Natural killer cell (primary cell): ENCODE measurements at regions not wholly inside any gene's neighbourhood (a gene's known extent, or its start where the extent isn't known, plus 50 kb on each side); places are given as distances from the start of the nearest gene placed in this dataset.

Source experiments
- ATAC-seq, 3 donors: fragments of 150-1000 bp in 2 of 3; fragments of 200-7000 bp in 1 of 3; cut with Tn5 transposase; 1 replicate in 1 of 3; 2 replicates in 2 of 3; pipeline ENCODE4 v1.10.0; 2021; ENCODE audit warnings: mild to moderate bottlenecking in 2 of 3, moderate library complexity in 2 of 3
- DNase-seq, 2 donors: peaks; one replicate each; pipeline versions ENCODE4 v3.0.0 to v3.0.0-alpha.2; 2013 to 2021; ENCODE audit warnings: mixed read lengths in 1 of 2
- H3K27ac ChIP-seq: one replicate; pipeline ENCODE4 v1.5.1; 2013; ENCODE audit warnings: mild to moderate bottlenecking, low read length
- H3K27me3 ChIP-seq: one replicate; pipeline ENCODE4 v1.6.1; 2013; ENCODE audit warnings: low read length; ENCODE audit not compliant: control insufficient read depth, insufficient read depth
- H3K36me3 ChIP-seq: one replicate; pipeline ENCODE4 v1.6.1; 2013; ENCODE audit warnings: low read length; ENCODE audit not compliant: control insufficient read depth, insufficient read depth
- H3K4me1 ChIP-seq: one replicate; pipeline ENCODE4 v1.6.1; 2013; ENCODE audit warnings: low read length; ENCODE audit not compliant: control insufficient read depth, insufficient read depth
- H3K4me3 ChIP-seq: one replicate; pipeline ENCODE4 v1.5.1; 2013; ENCODE audit warnings: low read length
- H3K9me3 ChIP-seq: one replicate; pipeline ENCODE4 v1.6.1; 2013; ENCODE audit warnings: low read length; ENCODE audit not compliant: control insufficient read depth, insufficient read depth
- H3K27ac Mint-ChIP-seq, 2 donors: one replicate each; pipeline ENCODE4 v1.8.0; 2022; ENCODE audit warnings: mild to moderate bottlenecking in 2 of 2, mixed read lengths in 2 of 2, moderate library complexity in 1 of 2
- H3K27me3 Mint-ChIP-seq, 2 donors: one replicate each; pipeline ENCODE4 v1.8.0; 2022; ENCODE audit warnings: low read depth in 2 of 2, mixed read lengths in 2 of 2
- H3K36me3 Mint-ChIP-seq: one replicate; pipeline ENCODE4 v1.8.0; 2022; ENCODE audit warnings: mixed read lengths
- H3K4me1 Mint-ChIP-seq, 2 donors: one replicate each; pipeline ENCODE4 v1.8.0; 2022; ENCODE audit warnings: mixed read lengths in 2 of 2
- H3K4me3 Mint-ChIP-seq: one replicate; pipeline ENCODE4 v1.8.0; 2022; ENCODE audit warnings: mild to moderate bottlenecking, moderate library complexity, mixed read lengths
- H3K9me3 Mint-ChIP-seq, 2 donors: one replicate each; pipeline ENCODE4 v1.8.0; 2022; ENCODE audit warnings: mixed read lengths in 2 of 2
- WGBS: methylation state at CpG from one replicate; pipeline ENCODE4 v1.1.7; 2013; ENCODE audit warnings: missing lambda C conversion rate; ENCODE audit not compliant: insufficient coverage; 5-methylcytosine and 5-hydroxymethylcytosine counted together
- intact Hi-C: fragments of 100-400 bp; cut with micrococcal nuclease; formaldehyde crosslinking; loops from one replicate; pipeline ENCODE4 v1.14.2; 2022
- TF ChIP-seq, protein P1 (sequence below): fragments of 200-600 bp; IDR thresholded peaks from one replicate; pipeline ENCODE4 v1.8.0; 2022; ENCODE audit warnings: antibody characterized with exemption

GRCh38 chr22:46062232-46062615 lies 85.3 kb upstream of the WNT7B start:
- no peaks in the 10 kb centered on the region for H3K27me3 Mint-ChIP-seq
- intact Hi-C loops: no loop called here
- no peak overlapping the region for H3K4me3 ChIP-seq
- H3K4me3 Mint-ChIP-seq: peak overlapping the region; percentile 60
- H3K27ac Mint-ChIP-seq: peak overlapping the region; percentile 57 to 58
- H3K36me3 ChIP-seq: peaks cover 2% of the 10 kb centered on the region
- H3K27ac ChIP-seq: no peak overlapping the region
- DNase-seq (no peak), ATAC-seq (no peak)
- H3K4me1 Mint-ChIP-seq: peaks cover 47% of the 10 kb centered on the region in 2 donors
- TF ChIP-seq, protein P1, sequence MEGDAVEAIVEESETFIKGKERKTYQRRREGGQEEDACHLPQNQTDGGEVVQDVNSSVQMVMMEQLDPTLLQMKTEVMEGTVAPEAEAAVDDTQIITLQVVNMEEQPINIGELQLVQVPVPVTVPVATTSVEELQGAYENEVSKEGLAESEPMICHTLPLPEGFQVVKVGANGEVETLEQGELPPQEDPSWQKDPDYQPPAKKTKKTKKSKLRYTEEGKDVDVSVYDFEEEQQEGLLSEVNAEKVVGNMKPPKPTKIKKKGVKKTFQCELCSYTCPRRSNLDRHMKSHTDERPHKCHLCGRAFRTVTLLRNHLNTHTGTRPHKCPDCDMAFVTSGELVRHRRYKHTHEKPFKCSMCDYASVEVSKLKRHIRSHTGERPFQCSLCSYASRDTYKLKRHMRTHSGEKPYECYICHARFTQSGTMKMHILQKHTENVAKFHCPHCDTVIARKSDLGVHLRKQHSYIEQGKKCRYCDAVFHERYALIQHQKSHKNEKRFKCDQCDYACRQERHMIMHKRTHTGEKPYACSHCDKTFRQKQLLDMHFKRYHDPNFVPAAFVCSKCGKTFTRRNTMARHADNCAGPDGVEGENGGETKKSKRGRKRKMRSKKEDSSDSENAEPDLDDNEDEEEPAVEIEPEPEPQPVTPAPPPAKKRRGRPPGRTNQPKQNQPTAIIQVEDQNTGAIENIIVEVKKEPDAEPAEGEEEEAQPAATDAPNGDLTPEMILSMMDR: no peak
- H3K9me3 Mint-ChIP-seq: no peaks in the 10 kb centered on the region
- no peaks in the 10 kb centered on the region for H3K9me3 ChIP-seq
- H3K36me3 Mint-ChIP-seq: no peaks in the 10 kb centered on the region
- H3K27me3 ChIP-seq: no peaks in the 10 kb centered on the region
- WGBS: 95% methylated on average over 13 of the region's 13 CpGs
- peaks cover 21% of the 10 kb centered on the region for H3K4me1 ChIP-seq

DNA sequence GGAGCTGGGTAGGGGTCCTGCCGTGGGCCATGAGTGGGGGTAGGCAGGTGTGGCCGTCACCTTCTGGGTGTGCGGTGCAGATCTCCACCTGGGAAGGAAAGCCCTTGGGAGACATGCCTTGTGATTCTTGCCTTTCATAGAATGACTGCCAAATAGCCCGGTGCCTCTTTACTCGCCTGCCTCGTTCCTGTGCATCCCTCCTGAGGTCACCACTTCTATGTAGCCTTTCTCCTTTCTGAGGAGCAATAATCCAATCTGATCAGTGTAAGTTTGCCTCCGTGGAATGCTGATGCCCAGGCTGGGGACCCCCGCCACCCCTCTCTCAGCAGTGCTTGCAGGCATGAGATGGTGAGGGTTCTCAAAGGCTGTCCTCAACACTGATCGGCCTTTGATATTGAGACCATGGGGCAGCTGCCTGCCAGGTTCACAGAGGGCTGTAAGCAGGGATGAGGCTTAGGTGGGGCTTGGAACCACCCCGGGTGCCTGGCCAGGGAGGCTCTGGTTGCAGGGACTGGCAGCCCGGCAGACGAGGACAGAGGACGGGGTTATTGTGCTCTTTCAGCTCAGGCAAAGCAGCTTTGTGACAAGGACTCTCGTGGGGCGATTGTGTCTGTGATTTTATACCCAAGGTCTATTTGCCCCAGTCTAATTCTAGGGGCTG lies 86.1 kb upstream of the WNT7B start:
- 94% methylated on average over 15 of the region's 15 CpGs for WGBS
- ATAC-seq: no peak
- H3K27ac ChIP-seq: no peak overlapping the region
- no peak overlapping the region for H3K4me3 ChIP-seq
- no peaks in the 10 kb centered on the region for H3K27me3 ChIP-seq
- Mint-ChIP-seq H3K4me3 (no peak overlapping the region), H3K4me1 (peaks cover 43 to 47% of the 10 kb centered on the region in 2 donors), H3K9me3 (no peaks in the 10 kb centered on the region), H3K27ac (no peak overlapping the region), H3K36me3 (no peaks in the 10 kb centered on the region), H3K27me3 (no peaks in the 10 kb centered on the region)
- H3K9me3 ChIP-seq: no peaks in the 10 kb centered on the region
- H3K4me1 ChIP-seq: peaks cover 12% of the 10 kb centered on the region
- DNase-seq: no peak
- intact Hi-C loops: no loop called here
- TF ChIP-seq, protein P1: no peak
- H3K36me3 ChIP-seq: no peaks in the 10 kb centered on the region

GRCh38 chr22:46063846-46064227 lies 86.5 kb upstream of the PPARA start:
- Mint-ChIP-seq H3K27ac (no peak overlapping the region), H3K4me3 (no peak overlapping the region), H3K36me3 (no peaks in the 10 kb centered on the region), H3K27me3 (no peaks in the 10 kb centered on the region), H3K9me3 (no peaks in the 10 kb centered on the region), H3K4me1 (peaks cover 42% of the 10 kb centered on the region in 2 donors)
- DNase-seq (no peak), ATAC-seq (no peak)
- TF ChIP-seq, protein P1: no peak
- H3K36me3 ChIP-seq: no peaks in the 10 kb centered on the region
- no peaks in the 10 kb centered on the region for H3K9me3 ChIP-seq
- 96% methylated on average over 11 of the region's 11 CpGs for WGBS
- H3K4me1 ChIP-seq: peaks cover 7% of the 10 kb centered on the region
- no peaks in the 10 kb centered on the region for H3K27me3 ChIP-seq
- H3K4me3 ChIP-seq: no peak overlapping the region
- no peak overlapping the region for H3K27ac ChIP-seq
- intact Hi-C loops: no loop called here
